SK-N-SH (cell line): ENCODE measurements at regions not wholly inside any gene's neighbourhood (a gene's known extent, or its start where the extent isn't known, plus 50 kb on each side); places are given as distances from the start of the nearest gene placed in this dataset.

ENCODE experiments used
- CTCF ChIA-PET: fragments of 300-600, 350-600 bp; formaldehyde crosslinking; extraction: SDS; loops from one replicate; lab custom pipeline; 2021; lab: Yijun Ruan, JAX
- POLR2A ChIA-PET: fragments of 350-600 bp; sonication (Branson Sonifier 250); formaldehyde crosslinking; extraction: SDS; loops from one replicate; lab custom pipeline; 2020; ENCODE audit warnings: antibody characterized with exemption, inconsistent platforms; lab: Yijun Ruan, JAX
- DNase-seq: peaks from one replicate; pipeline ENCODE4 v3.0.0; 2012
- H2AFZ ChIP-seq: fragments of 200-600 bp; sonication (generic); 2 replicates; pipeline ENCODE4 v1.8.1; 2016; ENCODE audit warnings: antibody characterized with exemption, mild to moderate bottlenecking, low read depth
- H3F3A ChIP-seq: fragments of 200-600 bp; sonication (generic); replicated peaks from 2 replicates; pipeline ENCODE3; 2016; ENCODE audit warnings: antibody characterized with exemption, mild to moderate bottlenecking; ENCODE audit not compliant: insufficient read depth
- H3K27ac ChIP-seq, 2 experiments: fragments of 200-500 bp in 1 of 2; fragments of 200-600 bp in 1 of 2; sonication (Bioruptor generic) in 1 of 2; sonication (generic), shearing (Covaris generic) in 1 of 2; 2 replicates each; pipeline versions ENCODE4 v1.5.1 to v1.6.1; 2014 to 2016; ENCODE audit warnings: low read depth in 2 of 2, inconsistent platforms in 1 of 2, low read length in 1 of 2, mild to moderate bottlenecking in 1 of 2, mixed read lengths in 1 of 2
- H3K27me3 ChIP-seq: fragments of 200-600 bp; sonication (generic), shearing (Covaris generic); 2 replicates; pipeline ENCODE4 v1.6.1; 2016; ENCODE audit warnings: mixed run types; ENCODE audit not compliant: insufficient read depth
- H3K36me3 ChIP-seq, 2 experiments: fragments of 200-500 bp in 1 of 2; fragments of 200-600 bp in 1 of 2; sonication (Bioruptor generic) in 1 of 2; sonication (generic) in 1 of 2; replicated peaks in 1 of 2; 2 replicates each; pipeline versions ENCODE3 to v1.5.1; 2014 to 2016; ENCODE audit warnings: low read length in 1 of 2, mild to moderate bottlenecking in 1 of 2; ENCODE audit not compliant: insufficient read depth in 2 of 2, control insufficient read depth in 1 of 2
- H3K4me1 ChIP-seq, 2 experiments: fragments of 200-500 bp in 1 of 2; fragments of 200-600 bp in 1 of 2; sonication (Bioruptor generic) in 1 of 2; sonication (generic), shearing (Covaris generic) in 1 of 2; 2 replicates each; pipeline versions ENCODE4 v1.5.1 to v1.6.1; 2014 to 2016; ENCODE audit warnings: low read depth in 1 of 2, low read length in 1 of 2, mixed run types in 1 of 2; ENCODE audit not compliant: insufficient read depth in 2 of 2, control insufficient read depth in 1 of 2
- H3K4me2 ChIP-seq: fragments of 200-600 bp; sonication (generic), shearing (Covaris generic); 2 replicates; pipeline ENCODE4 v1.6.1; 2017; ENCODE audit warnings: mixed run types
- H3K4me3 ChIP-seq, 2 experiments: fragments of 200-500 bp in 1 of 2; fragments of 200-600 bp in 1 of 2; sonication (Bioruptor generic) in 1 of 2; sonication (generic), shearing (Covaris generic) in 1 of 2; 2 replicates each; pipeline versions ENCODE4 v1.5.1 to v1.8.1; 2014 to 2016; ENCODE audit warnings: low read depth in 2 of 2, inconsistent platforms in 1 of 2, low read length in 1 of 2, mild to moderate bottlenecking in 1 of 2, mixed read lengths in 1 of 2, moderate library complexity in 1 of 2
- H3K79me2 ChIP-seq: fragments of 200-600 bp; sonication (generic); 2 replicates; pipeline ENCODE4 v1.8.1; 2017; ENCODE audit warnings: mild to moderate bottlenecking; ENCODE audit not compliant: insufficient read depth
- H3K9ac ChIP-seq: fragments of 200-600 bp; sonication (generic); 2 replicates; pipeline ENCODE4 v1.6.1; 2017; ENCODE audit warnings: mixed run types
- H3K9me2 ChIP-seq: fragments of 200-600 bp; sonication (generic); 2 replicates; pipeline ENCODE4 v1.6.1; 2017; ENCODE audit warnings: mixed run types
- H3K9me3 ChIP-seq: fragments of 200-600 bp; sonication (generic); 2 replicates; pipeline ENCODE4 v1.6.1; 2017; ENCODE audit warnings: mixed run types, mild to moderate bottlenecking, moderate library complexity
- H4K20me1 ChIP-seq: fragments of 200-600 bp; sonication (generic); 2 replicates; pipeline ENCODE4 v1.6.1; 2017; ENCODE audit warnings: mild to moderate bottlenecking, mixed run types; ENCODE audit not compliant: insufficient read depth
- CHD2 ChIP-seq: fragments of 150-350 bp; IDR thresholded peaks from 2 replicates; pipeline ENCODE4 v1.6.1; 2018; ENCODE audit warnings: low read length; ENCODE audit not compliant: partially characterized antibody
- ELF1 ChIP-seq: IDR thresholded peaks from 2 replicates; pipeline ENCODE4 v1.4.0; 2012
- FOSL2 ChIP-seq: IDR thresholded peaks from 2 replicates; pipeline ENCODE4 v1.4.0; 2012; ENCODE audit warnings: low read depth, mild to moderate bottlenecking, moderate library complexity, borderline replicate concordance
- GABPA ChIP-seq: IDR thresholded peaks from 2 replicates; pipeline ENCODE4 v1.4.0; 2012; ENCODE audit warnings: low read depth, mild to moderate bottlenecking
- GATA2 ChIP-seq: sonication (generic); formaldehyde crosslinking; IDR thresholded peaks from 2 replicates; pipeline ENCODE4 v1.5.0; 2020; ENCODE audit warnings: mild to moderate bottlenecking, missing genetic modification reagents
- JUND ChIP-seq: IDR thresholded peaks from 2 replicates; pipeline ENCODE4 v1.4.0; 2012
- MXI1 ChIP-seq: IDR thresholded peaks from 2 replicates; pipeline ENCODE4 v1.6.1; 2012; ENCODE audit warnings: mild to moderate bottlenecking, low read depth, low read length, improper control_type of control experiment
- NFIC ChIP-seq: IDR thresholded peaks from 2 replicates; pipeline ENCODE4 v1.4.0; 2012; ENCODE audit warnings: borderline replicate concordance
- POLR2AphosphoS5 ChIP-seq: IDR thresholded peaks from 2 replicates; pipeline ENCODE4 v1.6.1; 2012; ENCODE audit warnings: low read depth, low read length
- RXRA ChIP-seq: IDR thresholded peaks from 2 replicates; pipeline ENCODE4 v1.4.0; 2012; ENCODE audit warnings: low read depth, mild to moderate bottlenecking, borderline replicate concordance
- SIN3A ChIP-seq: IDR thresholded peaks from 2 replicates; pipeline ENCODE4 v1.6.1; 2012; ENCODE audit warnings: low read depth, mild to moderate bottlenecking, low read length, moderate library complexity, borderline replicate concordance
- SMC3 ChIP-seq: IDR thresholded peaks from 2 replicates; pipeline ENCODE4 v1.6.1; 2012; ENCODE audit warnings: low read depth, low read length, improper control_type of control experiment
- TAF1 ChIP-seq: IDR thresholded peaks from 2 replicates; pipeline ENCODE4 v1.6.1; 2012; ENCODE audit warnings: low read depth, mild to moderate bottlenecking, low read length, moderate library complexity, borderline replicate concordance
- TEAD4 ChIP-seq: IDR thresholded peaks from 2 replicates; pipeline ENCODE4 v1.4.0; 2012; ENCODE audit warnings: mild to moderate bottlenecking, borderline replicate concordance; ENCODE audit not compliant: insufficient read depth
- USF1 ChIP-seq: IDR thresholded peaks from 2 replicates; pipeline ENCODE4 v1.4.0; 2012; ENCODE audit warnings: low read depth, borderline replicate concordance
- ZBTB33 ChIP-seq: IDR thresholded peaks from 2 replicates; pipeline ENCODE4 v1.4.0; 2012; ENCODE audit warnings: low read depth, borderline replicate concordance
- WGBS: methylation state at CpG from one replicate; pipeline ENCODE4 v1.1.6; 2017; ENCODE audit warnings: low lambda C conversion rate; 5-methylcytosine and 5-hydroxymethylcytosine counted together
- TF ChIP-seq, protein P1 (sequence below): fragments of 150-350 bp; IDR thresholded peaks from 2 replicates; pipeline ENCODE4 v1.6.1; 2017; ENCODE audit warnings: antibody characterized with exemption, low read length, low read depth, borderline replicate concordance
- TF ChIP-seq, protein P2 (sequence below): IDR thresholded peaks from 2 replicates; pipeline ENCODE4 v1.4.0; 2012; ENCODE audit warnings: low read depth

DNA sequence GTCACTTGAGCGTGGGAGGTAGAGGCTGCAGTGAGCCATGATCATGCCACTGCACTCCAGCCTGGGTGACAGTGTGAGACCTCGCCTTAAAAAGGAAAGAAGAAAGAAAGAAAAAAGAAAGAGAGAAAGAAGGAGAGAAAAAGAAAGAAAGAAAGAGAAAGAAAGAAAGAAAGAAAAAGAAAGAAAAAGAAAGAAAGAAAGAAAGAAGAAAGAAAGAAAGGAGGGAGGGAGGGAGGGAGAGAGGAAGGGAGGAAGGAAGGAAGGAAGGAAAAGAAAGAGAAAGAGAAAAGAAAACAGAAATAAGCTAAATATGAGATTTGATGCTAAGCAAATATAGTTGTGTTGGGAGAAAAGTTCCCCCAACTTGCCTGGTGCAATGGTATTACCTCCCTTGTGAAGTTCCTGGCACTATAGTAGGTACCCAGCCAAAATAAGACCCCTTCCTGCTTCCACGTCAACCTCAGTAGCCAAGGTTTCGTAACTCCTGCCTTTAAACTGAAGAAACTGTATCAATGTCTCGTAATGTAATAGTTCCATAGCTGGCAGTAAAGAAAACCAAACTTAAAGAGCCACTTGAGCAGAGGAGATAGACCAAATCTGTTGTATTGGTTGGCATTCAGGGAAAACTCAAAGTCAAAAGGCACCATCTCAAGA is 88.1 kb upstream of the HNRNPU start:
- Histone ChIP-seq H3K9ac (no peak overlapping the region), H3K4me1 (no peaks in the 10 kb centered on the region), H2AFZ (no peak overlapping the region), H3K27ac (no peak overlapping the region), H3F3A (no peaks in the 10 kb centered on the region), H4K20me1 (no peaks in the 10 kb centered on the region), H3K36me3 (no peaks in the 10 kb centered on the region), H3K9me2 (no peaks in the 10 kb centered on the region), H3K79me2 (no peaks in the 10 kb centered on the region), H3K4me2 (no peak overlapping the region), H3K9me3 (no peaks in the 10 kb centered on the region), H3K4me3 (no peak overlapping the region), H3K27me3 (no peaks in the 10 kb centered on the region)
- ChIA-PET CTCF (interaction anchor here (0.7 kb wide), 1 partner anchor 22 kb away, joined by 3 read pairs; no protein-coding TSS in a partner anchor), POLR2A (no interaction called here)
- DNase-seq = no peak
- TF ChIP-seq GATA2 (no peak), ZBTB33 (no peak), POLR2AphosphoS5 (no peak), ELF1 (no peak), NFIC (no peak), USF1 (no peak), SIN3A (no peak), RXRA (no peak), TAF1 (no peak), SMC3 (no peak), TEAD4 (no peak), CHD2 (no peak), JUND (no peak), MXI1 (no peak), FOSL2 (no peak), GABPA (no peak)
- TF ChIP-seq, protein P1, sequence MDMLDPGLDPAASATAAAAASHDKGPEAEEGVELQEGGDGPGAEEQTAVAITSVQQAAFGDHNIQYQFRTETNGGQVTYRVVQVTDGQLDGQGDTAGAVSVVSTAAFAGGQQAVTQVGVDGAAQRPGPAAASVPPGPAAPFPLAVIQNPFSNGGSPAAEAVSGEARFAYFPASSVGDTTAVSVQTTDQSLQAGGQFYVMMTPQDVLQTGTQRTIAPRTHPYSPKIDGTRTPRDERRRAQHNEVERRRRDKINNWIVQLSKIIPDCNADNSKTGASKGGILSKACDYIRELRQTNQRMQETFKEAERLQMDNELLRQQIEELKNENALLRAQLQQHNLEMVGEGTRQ = no peak
- TF ChIP-seq, protein P2, sequence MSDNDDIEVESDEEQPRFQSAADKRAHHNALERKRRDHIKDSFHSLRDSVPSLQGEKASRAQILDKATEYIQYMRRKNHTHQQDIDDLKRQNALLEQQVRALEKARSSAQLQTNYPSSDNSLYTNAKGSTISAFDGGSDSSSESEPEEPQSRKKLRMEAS = no peak
- 87% methylated on average over 5 of the region's 5 CpGs for WGBS
